Fibroblast of the conjunctiva (primary cell): ENCODE measurements at regions not wholly inside any gene's neighbourhood (a gene's known extent, or its start where the extent isn't known, plus 50 kb on each side); places are given as distances from the start of the nearest gene placed in this dataset.

Experiments used
- DNase-seq: peaks from one replicate; pipeline ENCODE4 v3.0.0-alpha.2; 2010; ENCODE audit warnings: low read depth

DNA sequence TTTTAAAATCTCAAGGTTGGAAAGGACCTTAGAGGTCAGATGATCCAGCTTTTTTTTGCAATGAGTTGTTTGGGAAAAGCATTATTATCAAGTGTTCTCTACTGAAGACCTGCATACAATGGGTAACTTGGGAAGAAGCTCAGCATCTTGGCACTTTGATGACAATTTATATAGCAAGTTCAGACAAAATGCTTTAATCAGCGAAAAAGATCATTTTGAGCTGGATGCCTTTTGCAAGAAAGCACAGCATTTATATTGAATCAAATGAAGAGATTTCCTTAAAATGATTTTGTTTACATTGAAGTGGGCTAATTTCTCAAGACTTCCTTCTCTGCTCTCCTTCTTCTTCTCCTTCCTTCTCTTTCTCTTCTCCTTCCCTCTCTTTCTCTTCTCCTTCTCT is 796.4 kb upstream of the CDH2 start:
- no peak for DNase-seq

DNA sequence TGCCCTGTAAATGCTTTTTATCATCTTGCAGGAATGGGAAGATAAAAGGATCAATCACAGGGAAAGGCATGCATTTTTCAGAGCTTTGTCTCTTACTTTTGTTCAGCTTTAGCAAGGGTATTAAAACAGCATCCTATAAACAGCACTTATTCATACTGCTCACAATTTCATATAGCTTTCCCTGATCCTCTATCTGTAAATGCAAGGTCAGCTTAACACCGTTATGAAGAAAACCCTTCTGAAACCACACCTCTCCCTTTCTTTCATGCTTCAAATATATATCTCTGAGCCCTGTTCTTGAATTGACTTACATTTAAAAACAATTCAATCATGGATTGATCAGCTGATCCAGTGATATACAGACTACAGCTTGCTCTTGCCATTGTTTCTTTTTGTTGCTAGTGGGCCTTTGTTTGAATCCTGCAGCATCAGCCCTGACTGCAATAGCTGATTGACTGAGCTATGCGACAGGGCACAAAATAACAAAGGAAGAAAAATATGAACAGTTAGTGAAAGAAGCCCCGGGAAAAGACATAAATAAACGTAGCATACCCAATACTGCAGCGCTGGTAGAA is 795.5 kb upstream of the CDH2 start:
- no peak for DNase-seq

DNA sequence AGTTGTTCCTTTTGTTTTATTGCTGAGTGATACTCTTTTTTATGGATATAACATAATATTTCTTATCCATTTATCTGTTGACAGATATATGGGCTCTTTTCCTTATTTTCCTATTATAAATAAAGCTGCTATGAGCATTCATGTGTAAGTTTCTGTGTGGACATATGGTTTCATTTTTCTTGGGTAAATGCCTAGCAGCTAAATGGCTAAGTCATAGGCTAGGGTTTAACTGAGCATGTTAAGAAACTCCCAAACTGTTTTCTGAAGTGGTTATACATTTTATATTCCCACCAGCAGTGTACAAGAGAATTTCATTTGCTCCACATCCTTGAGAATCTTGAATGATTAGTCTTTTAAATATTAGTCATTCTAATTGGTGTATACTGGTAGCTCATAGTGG is 786.6 kb upstream of the CDH2 start:
- peak; percentile 20 for DNase-seq

DNA sequence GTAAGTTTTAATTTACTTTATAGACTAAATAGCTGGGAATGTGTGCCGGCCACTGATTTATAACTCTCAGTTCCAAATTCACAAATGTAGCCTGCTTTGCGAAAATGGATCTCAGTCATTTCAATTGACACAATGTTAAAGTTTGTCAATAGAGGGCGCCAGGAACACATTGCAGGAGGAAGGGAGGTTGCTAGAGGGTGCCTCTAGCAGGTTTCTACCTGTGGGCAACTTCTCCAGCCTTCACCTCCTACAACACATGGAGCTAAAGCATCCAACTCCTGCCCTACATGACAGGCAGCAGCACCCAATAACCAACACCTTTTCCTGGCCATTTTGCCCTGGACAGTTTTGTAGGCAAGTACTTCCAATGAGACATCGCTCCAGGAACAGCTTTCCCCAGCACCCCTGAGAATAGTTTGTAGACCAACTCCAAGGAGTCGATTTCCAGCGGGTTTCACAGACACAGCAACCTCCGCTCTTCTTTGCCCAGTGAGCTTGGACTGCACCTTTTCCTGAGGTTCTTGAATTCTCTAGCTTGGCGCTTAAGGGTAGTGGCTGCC is 784.8 kb upstream of the CDH2 start:
- DNase-seq, result peak; percentile 12

DNA sequence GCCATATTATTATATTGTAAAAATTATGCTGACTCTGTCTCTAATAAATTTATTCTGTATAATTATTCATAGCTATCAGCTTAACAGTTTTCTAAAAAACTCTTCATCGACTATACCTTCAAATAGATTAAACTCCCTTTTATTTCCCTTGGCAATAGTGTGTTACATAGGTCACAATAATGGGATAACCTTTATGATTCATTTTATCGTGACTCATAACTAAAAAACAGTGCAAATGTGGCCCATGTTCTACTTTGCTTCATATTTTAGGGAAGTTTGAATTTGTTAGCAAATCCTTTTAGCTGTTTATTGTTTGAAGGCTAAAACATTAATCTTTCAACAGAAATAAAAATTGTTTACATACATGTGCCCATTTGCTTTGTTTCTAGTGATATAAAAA is 783.2 kb upstream of the CDH2 start:
- DNase-seq, result no peak

DNA sequence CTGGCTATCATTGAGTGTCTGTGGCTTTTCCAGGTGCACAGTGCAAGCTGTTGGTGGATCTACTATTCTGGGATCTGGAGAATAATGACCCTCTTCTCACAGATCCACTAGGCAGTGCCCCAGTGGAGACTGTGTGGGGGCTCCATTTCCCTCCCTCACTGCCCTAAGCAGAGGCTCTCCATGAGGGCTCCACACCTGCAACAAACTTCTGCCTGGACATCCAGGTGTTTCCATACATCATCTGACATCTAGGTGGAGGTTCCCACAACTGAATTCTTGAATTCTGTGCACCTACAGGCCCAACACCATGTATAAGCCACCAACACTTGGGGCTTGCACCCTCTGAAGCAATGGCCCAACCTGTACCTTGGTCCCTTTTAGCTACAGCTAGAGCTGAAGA is 775.4 kb upstream of the CDH2 start:
- no peak for DNase-seq

DNA sequence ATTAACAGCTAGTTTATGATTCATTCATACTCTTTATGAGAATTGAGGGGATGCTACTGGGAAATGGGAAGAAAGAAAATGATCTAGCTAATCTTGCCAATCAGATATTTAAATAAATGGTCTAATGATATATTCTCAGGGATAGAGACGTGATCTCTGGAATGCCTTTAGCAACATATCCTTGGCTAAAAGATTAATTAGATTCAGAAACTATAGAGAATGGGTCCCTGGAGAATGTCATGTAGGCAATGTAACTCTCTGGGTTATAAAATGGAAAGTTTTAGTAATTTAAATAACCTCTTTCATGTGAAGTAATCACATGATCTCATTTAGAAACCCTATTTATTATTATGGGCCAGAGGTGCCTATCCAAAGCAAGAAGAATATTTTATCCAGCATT is 771.0 kb upstream of the CDH2 start:
- DNase-seq, result no peak

DNA sequence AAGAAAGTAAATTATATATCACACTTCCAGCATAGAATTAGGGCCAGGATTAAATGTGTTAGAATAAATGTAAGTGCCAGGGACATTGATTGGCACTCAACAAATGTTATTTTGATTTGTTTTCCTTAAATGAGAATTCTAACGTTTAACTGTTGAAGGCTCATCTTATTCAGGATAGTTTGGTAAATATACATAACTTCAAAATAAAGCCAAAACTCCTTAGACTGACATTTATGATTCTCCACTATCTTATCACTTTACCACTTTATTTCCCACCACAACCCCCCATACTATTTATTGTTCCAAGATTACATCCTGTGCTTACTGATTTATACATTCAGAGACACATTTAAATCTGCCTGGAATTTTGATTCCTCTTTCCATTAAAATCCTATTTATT is 769.5 kb upstream of the CDH2 start:
- DNase-seq, result no peak

DNA sequence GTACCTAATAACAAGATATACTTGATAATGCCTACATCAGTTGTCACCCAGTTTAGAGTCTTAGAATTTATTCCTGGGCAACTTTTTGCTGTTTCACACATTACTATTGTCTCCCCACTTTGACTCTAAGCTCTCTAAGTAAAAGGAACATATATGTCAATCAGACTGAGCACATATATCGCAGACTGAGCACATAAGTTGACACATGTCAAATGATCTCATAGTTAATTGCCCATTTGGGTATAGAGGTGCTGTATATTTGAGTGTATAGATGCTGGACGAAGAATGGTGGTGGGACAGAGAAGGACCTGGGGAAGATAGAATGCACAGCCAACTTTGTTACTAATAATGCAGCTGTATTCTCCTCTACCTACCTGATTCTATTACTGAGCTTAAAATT is 746.0 kb upstream of the CDH2 start:
- DNase-seq, result no peak

DNA sequence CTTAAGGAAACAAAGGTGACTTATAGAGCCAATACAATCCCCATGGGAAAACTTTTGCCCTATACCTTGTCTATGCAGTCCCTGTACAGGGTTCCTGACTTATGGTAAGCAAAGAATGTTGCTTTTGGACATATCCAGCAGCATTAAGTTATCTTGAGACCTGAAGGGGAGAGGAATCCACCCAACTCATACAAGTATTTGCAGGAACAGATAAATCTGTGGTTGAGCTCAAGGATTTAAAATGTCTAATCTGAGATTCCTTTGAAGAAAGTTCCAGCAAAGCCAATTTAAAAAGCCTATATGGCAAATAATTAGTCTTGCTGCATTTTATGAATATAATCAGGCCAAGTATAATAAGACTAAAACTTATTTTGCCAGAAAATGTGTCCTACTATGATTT is 739.5 kb upstream of the CDH2 start:
- no peak for DNase-seq

DNA sequence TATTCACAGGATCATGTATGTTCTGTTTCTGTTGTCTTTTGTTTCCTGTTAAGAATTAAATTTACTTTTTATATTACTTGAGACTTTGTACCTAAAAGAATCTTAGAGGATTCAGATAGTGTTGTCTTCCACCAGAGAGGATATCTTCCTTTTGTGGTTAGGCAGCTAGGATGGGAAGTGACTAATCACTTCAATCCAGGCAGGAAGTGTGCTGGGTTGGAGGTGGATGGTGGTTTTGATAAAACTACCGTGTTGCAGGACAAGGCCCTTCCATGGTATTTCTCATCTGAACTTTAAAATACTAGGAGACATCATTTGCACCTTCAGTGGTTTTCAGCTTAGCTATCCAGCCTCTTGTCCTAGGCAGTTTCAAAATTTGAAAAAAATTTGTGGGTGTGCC is 728.6 kb upstream of the CDH2 start:
- DNase-seq, result no peak

DNA sequence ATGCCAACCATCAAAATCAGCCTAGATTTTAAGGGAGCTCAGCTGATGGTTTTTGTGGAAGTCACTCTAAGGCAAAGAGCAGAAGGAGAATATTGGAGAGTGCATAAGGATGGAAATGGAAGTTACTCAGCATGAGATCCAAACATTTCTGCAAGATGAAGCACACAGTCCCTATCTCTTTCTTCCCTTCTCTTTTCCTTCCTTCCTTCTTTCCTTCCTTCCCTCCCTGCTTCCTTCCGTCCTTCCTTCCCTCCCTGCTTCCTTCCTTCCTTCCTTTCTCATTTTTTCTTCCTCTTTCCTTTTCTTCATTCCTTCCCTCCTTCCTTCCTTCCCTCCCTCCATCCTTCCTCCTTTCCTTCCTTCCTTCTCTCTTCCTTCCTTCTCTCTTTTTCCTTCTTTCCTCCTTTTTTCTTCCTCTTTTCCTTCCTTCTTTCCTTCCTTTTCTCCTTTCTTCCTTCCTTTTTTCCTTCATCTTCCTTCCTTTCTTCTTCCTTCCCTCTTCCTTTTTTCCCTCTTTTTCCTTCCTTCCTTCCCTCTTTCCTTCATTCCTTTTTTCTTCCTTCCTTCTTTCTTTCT is 727.9 kb upstream of the CDH2 start:
- no peak for DNase-seq

DNA sequence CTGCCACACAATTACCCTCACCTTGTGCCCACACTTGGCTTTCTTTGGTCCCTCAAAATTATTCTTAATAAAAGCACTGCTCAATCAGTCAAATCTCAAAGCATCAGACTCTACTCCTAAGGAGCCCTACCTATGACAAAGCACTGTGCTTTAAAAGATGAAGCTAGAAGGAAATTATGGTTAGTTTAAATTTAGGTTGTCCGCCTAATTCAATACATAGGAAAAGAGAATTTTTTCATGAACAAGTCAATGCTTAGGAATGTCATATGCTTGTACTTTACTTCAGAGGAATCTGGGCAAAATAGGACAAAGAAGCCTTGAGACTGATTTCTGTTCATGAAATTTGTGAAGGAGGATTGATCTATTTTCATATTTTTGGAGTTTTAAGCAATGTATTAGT is 726.4 kb upstream of the CDH2 start:
- DNase-seq, result no peak

DNA sequence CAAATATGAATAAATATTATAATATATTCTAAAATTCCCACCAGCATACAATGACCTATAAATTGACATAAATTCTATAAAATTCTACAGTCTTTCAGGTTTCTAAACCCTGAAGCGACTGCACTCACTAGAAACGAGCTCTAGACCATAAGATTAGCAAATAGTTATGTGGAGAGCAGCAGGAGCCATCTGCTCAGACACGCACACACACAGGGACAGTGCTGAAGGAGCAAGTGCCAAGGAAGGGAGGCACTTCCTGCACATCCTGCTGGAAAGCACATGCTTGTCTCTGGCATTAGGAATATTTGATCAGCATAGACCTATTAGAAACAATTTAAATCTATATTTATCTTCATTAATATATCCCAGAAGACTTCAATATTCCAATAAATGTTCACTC is 713.9 kb upstream of the CDH2 start:
- DNase-seq, result no peak

DNA sequence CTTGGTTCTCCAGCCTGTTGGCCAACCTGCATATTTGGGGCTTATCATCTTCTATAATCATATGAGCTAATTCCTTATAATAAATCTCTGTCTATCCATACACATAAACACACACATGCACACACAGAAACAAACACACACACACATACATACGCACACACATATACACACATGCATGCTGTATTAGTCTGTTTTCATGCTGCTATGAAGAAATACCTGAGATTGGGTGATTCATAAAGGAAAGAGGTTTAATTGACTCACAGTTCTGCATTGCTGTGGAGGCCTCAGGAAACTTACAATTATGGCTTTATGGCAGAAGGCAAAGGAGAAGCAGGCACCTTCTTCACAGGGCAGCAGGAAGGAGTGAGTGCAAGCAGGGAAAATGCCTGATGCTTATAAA is 707.4 kb upstream of the CDH2 start:
- no peak for DNase-seq

DNA sequence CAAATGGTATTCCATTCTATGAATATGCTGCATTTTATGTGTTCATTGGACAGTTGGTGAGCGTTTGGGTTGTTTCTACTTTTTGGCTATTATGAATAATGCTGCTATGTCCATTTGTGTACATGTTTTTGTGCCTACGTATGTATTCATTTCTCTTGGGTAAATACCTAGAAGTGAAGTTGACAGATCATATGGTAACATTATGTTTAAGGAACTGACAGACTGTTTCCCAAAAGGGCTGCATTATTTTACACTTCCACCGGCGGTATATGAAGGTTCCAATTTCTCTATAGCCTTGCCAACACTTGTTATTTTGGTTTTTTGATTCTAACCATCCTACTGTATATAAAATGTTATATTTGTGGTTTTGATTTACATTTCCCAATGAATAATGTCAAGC is 703.9 kb upstream of the CDH2 start:
- DNase-seq, result no peak

DNA sequence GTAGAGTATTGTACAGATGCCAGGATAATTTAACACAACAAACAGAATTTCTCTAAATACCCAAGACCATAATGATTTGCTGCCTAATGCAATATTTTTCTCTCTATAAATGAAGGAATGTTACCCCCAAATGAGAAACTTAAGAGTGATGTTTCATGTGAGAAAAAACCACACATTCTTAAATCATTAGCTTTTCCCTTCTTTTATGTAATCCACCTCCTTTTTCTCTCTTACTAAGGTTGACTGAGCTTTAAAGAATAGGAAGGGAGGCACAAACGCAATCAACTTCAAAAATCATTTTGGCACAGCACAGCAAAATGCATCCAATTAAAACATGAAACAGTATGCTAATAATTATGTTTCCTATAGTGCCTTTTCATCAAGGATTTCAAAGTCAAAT is 698.1 kb upstream of the CDH2 start:
- DNase-seq, result no peak

DNA sequence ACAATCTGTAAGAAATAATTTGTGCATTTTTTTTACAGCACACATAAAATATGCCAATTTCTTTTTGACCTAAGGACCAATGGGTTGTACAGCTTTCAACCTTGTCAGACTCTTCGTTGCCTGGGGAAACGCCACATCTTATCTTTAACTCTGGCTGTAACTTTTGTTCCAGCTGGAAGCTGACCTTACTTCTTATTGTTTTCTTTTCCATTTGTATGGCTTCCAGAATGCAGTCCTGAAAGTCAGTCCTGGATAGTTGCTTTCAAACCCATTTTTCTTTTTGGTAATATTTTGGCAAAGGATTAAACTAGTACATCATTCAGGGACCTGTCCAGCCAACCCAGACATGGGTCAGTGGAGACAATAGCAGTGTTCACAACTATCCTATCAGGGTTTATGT is 686.5 kb upstream of the CDH2 start:
- no peak for DNase-seq

DNA sequence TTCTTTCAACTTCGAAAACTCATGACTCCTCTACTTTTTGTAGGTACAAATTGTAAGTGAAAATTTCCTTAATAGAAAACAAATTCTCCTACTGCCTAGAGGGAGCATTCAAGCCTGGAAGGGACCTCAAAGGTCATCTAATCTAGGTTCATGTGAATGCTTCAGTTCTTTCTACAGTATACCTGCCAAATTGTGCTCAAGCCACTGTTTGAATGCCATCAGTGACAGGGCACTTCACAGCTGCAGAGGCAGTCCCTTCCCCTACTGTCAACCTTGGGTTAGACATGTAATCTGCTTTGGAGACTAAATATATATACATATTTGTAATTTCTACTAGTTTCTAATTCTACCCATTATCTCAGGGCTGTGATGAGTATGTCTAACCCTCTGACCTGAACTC is 681.3 kb upstream of the CDH2 start:
- no peak for DNase-seq

DNA sequence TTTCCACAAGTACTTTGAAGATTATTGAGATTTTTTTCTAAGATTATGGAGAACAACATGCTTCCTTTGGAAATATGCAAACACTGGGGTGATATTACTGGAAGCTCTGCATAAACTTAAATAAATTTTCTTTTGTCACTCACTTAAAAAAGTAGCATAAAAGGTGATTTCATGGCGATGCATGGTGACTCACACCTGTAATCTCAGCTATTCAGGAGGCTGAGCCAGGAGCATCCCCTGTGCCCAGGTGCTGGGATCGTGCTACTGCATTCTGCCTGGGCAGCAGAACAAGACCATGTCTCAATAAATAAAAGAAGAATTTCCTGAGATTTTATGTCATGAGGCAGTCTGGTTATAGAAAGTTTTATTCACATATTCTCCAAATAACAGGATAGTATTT is 679.1 kb upstream of the CDH2 start:
- DNase-seq, result no peak

DNA sequence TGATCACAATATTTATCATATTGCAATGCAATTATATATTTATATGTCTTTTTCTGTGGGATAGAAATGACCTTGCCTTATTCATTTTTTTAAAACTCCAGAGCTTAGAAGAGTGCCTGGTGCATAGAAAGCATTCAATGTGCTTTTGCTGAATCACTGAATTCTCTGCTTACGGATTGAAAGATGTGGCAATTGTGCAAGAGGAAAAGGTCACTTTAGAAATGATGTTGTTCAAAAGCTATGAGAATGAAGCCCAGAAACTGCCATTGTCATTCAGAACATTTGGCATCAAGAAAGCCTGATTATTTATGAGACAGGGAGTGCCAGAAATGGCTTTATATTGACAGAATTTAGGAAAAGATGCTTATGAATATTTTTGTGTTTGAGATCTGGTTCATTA is 678.6 kb upstream of the CDH2 start:
- DNase-seq, result no peak

DNA sequence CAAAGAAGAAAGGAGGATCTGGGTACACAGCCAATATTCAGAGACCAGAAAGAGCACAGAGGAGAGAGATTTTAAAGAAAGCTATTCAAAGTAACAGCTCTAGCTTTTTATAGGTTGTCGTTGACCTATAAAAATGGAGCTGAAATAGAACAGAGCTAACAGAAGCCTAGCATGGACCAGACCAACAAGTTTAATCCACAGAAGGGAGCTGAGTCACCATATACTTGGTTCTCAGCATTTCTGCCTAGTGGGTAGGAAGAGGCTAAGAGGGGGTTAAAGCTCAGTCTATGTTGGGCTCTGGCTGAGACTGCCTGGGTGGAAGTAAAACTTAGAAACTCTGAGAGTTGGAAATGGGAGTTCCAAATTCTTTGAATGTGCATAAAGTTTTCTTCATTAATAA is 678.0 kb upstream of the CDH2 start:
- DNase-seq, result no peak

DNA sequence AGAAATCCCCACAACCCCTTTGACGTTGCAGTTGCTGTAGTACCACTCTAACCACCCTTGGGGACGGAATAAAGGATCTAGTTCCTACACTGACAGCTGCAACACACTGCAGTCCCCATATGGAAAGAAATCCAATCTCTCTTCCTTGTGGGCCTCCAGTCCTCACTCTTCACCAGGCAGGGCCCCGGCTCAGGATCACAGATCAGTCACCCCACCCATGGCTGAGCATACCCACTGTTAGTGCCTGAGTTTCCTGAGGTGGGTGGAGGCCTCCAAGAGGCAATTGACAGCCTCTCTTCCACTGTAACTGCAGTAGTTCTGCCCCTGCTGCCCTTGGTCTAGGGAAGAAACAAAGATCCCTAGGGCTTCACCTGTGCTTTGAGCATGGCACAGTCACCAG is 670.0 kb upstream of the CDH2 start:
- DNase-seq, result no peak

DNA sequence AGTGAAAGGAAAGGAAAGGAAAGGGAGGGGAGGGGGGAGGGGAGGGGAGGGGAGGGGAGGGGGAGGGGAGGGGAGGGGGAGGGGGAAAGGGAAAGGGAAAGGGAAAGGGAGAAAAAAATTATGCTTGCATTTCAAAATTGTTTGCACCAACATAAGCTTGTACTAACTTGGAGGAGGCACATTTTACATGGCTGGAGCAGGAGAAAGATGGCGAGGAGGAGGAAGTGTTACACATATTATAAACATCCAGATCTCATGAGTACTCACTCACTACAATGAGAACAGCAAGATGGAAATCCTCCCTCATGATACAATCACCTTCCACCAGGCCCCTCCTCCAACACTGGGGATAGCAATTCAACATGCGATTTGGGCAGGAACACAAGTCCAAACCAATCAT is 660.2 kb upstream of the CDH2 start:
- DNase-seq, result no peak

DNA sequence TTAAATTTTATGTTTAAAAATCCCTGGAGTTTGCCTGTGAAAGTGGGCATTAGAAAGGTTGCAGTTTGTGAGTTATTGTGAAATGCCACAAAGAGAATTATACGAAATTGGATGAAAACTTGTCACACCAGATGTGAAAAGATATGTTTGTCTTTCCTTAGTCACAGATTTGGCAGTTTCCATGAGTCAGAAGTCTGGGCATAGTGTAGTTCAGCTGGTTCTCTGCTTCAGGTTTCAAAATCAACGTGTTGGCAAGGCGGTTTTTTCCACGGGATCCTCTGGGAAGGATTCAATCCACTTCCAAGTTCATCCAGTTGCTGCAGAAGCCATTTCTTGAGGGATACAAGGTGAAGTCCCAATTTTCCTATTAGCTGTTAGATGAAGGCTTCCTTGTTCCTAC is 658.0 kb upstream of the CDH2 start:
- peak; percentile 36 for DNase-seq
